Pancreas (tissue), 10 donors: ENCODE measurements at regions not wholly inside any gene's neighbourhood (a gene's known extent, or its start where the extent isn't known, plus 50 kb on each side); places are given as distances from the start of the nearest gene placed in this dataset.

Source experiments
- ATAC-seq, 4 donors: fragments of 200-7000 bp; cut with Tn5 transposase; one replicate each; pipeline versions ENCODE4 v1.8.0 to v1.9.1; 2020; ENCODE audit warnings: mild to moderate bottlenecking in 4 of 4, moderate library complexity in 4 of 4
- DNase-seq, 6 donors: peaks; one replicate each; pipeline ENCODE4 v3.0.0-alpha.2; 2020
- FAIRE-seq: peaks from 2 replicates; lab custom pipeline; 2012; peaks lifted over from hg19 to GRCh38; lab: Jason Lieb, UNC
- H3K27ac ChIP-seq, 4 donors: fragments of 200-600 bp; sonication (generic); 1 replicate in 3 of 4; 2 replicates in 1 of 4; pipeline versions ENCODE4 v1.5.0 to v1.8.0; 2020
- H3K27me3 ChIP-seq, 4 donors: fragments of 200-600 bp; one replicate each; pipeline ENCODE4 v1.8.0; 2021
- H3K36me3 ChIP-seq, 3 donors: fragments of 200-600 bp; sonication (generic) in 1 of 3; one replicate each; pipeline versions ENCODE4 v1.5.0 to v1.8.0; 2020 to 2021
- H3K4me1 ChIP-seq, 3 donors: fragments of 200-600 bp; one replicate each; pipeline ENCODE4 v1.8.0; 2021
- H3K4me3 ChIP-seq, 4 donors: fragments of 200-600 bp; sonication (generic) in 2 of 4; one replicate each; pipeline versions ENCODE4 v1.5.0 to v1.8.0; 2020 to 2021
- H3K9me3 ChIP-seq, 4 donors: fragments of 200-600 bp; one replicate each; pipeline ENCODE4 v1.8.0; 2021
- CTCF ChIP-seq, 4 donors: fragments of 200-600 bp; sonication (generic) in 3 of 4; IDR thresholded peaks; one replicate each; pipeline versions ENCODE4 v1.5.0 to v1.8.0; 2021; ENCODE audit warnings: antibody characterized with exemption in 4 of 4
- WGBS, 2 donors: extraction: QIAGEN DNeasy Blood & Tissue Kit; methylation state at CpG; one replicate each; pipeline ENCODE4 v1.1.7; 2013; 5-methylcytosine and 5-hydroxymethylcytosine counted together
- intact Hi-C, 3 donors: fragments of 100-400 bp; cut with DNase I; formaldehyde crosslinking; loops; one replicate each; pipeline versions ENCODE4 v1.11.1 to v1.14.2; 2022
- donor health status: healthy with polysubstance abuse.
- donor health status: DM: no; HTN: no; CAD: no; lungs with moderate emphysema.
- donor health status: DM: no; HTN: no; CAD: no.
- donor health status: control.
- donor health status: control.
- donor health status: Bipolar disorder and iron deficiency.
- donor health status: DM: yes; HTN: yes; CAD: no.
- donor health status: DM: no; HTN: no; CAD: no.
- donor health status: DM: no; HTN: no; CAD: no.
- donor health status: DM: yes; HTN: yes; CAD: no.

DNA sequence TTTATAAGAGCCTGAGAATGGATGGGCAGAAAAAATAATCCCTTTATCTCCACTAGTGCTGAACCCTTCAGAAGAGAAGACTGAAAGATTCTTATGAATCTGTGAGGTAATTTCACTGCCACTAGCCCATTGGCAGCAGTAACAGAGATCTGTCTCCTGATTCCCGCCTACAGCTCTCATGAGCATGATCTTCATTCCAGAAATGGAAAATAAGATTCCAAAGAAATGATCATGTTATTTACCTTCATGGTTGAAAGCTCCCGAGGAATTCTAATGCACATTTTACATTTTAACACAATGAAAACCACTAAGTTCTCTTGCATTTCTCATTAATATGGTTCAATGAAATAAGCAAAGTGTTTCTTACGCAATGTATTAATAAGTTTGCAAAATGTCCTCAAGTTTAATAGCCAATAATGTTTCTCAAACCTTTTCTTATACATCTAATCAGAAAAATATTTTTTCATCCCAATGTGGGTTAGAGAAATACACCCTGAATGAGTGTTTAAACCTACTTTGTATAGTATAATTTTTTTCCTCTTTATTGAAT, 905.6 kb downstream of the TMEM182 start:
- no peak for TF ChIP-seq CTCF (IDR thresholded peaks at IDR 0.05)
- FAIRE-seq (no peak), ATAC-seq (no peak), DNase-seq (no peak)
- Histone ChIP-seq H3K4me1 (no peaks in the 10 kb centered on the region), H3K4me3 (no peak overlapping the region), H3K27me3 (no peaks in the 10 kb centered on the region), H3K36me3 (no peaks in the 10 kb centered on the region), H3K9me3 (no peaks in the 10 kb centered on the region), H3K27ac (no peak overlapping the region)
- intact Hi-C loops: no loop called here
- WGBS, 2 donors: 67 to 78% methylated on average over 3 of the region's 3 CpGs

GRCh38 chr2:103669531-103669930, 907.7 kb downstream of the TMEM182 start:
- intact Hi-C loops: no loop called here
- 38 to 40% methylated on average over 6 of the region's 6 CpGs for WGBS, 2 donors
- DNase-seq (no peak), ATAC-seq (no peak), FAIRE-seq (no peak)
- Histone ChIP-seq H3K4me3 (no peak overlapping the region), H3K27me3 (no peaks in the 10 kb centered on the region), H3K9me3 (no peaks in the 10 kb centered on the region), H3K27ac (no peak overlapping the region), H3K4me1 (no peaks in the 10 kb centered on the region), H3K36me3 (no peaks in the 10 kb centered on the region)
- TF ChIP-seq CTCF (IDR thresholded peaks at IDR 0.05): no peak
